ENCODE measurements at regions not wholly inside any gene's neighbourhood (a gene's known extent, or its start where the extent isn't known, plus 50 kb on each side); places are given as distances from the start of the nearest gene placed in this dataset.

DNA sequence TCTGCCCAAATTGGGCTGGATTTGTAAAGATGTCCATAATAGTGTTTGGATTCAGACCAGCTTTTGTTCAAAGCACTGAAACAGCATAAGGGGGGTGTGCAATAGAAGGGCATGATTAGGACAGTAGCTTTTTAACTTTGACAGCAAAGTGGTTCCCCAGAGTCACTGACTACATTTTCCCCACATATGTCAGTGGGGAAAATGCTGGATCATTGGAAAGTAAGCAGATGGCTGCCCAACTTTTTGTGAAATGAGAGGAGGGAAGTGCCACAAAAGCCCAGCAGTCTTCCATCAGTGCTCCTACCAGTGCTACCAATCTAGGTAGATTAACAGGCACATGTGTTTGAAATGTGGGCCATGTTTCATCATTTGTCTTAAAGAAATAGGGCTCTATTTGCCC is 162.8 kb downstream of the FZD1 start:
- TF ChIP-seq CREB1 (CRISPR knock-in tag; IDR thresholded peaks at IDR 0.05) (no peak), ELF4 (CRISPR knock-in tag; IDR thresholded peaks at IDR 0.05; ENCODE audit: low read depth) (no peak), CTCF (IDR thresholded peaks at IDR 0.05) (no peak), USF2 (CRISPR knock-in tag; IDR thresholded peaks at IDR 0.05) (no peak), TEAD4 (CRISPR knock-in tag; IDR thresholded peaks at IDR 0.05) (no peak), E2F1 (CRISPR knock-in tag; IDR thresholded peaks at IDR 0.05) (no peak)
